PC-3 (cell line): ENCODE measurements at regions not wholly inside any gene's neighbourhood (a gene's known extent, or its start where the extent isn't known, plus 50 kb on each side); places are given as distances from the start of the nearest gene placed in this dataset.

Experiments
- ATAC-seq: fragments of 200-7000 bp; cut with Tn5 transposase; 2 replicates; pipeline ENCODE4 v1.9.1; 2020; ENCODE audit warnings: mild to moderate bottlenecking, moderate library complexity
- BruUV-seq: library from RNA; stranded (reverse); fragments of 400-500 nt; replicated peaks from 2 replicates; lab custom pipeline; 2021; lab: Mats Ljungman, UMichigan
- CTCF ChIA-PET: fragments of 300-600 bp; sonication (Branson Sonifier 250); formaldehyde crosslinking; loops from one replicate; lab custom pipeline; 2022; ENCODE audit warnings: antibody characterized with exemption; lab: Charles Lee
- POLR2A ChIA-PET: fragments of 300-600 bp; sonication (Branson Sonifier 250); formaldehyde crosslinking; loops from one replicate; lab custom pipeline; 2022; ENCODE audit warnings: antibody characterized with exemption; ENCODE audit not compliant: unreplicated experiment; lab: Charles Lee
- DNase-seq: peaks from one replicate; pipeline ENCODE4 v3.0.0-alpha.2; 2015
- H2AFZ ChIP-seq: fragments of 300-600 bp; sonication (generic); 2 replicates; pipeline ENCODE4 v1.6.0; 2016; ENCODE audit warnings: antibody characterized with exemption, low read length
- H3F3A ChIP-seq: fragments of 300-600 bp; sonication (generic); one replicate; pipeline ENCODE4 v1.6.0; 2017; ENCODE audit warnings: antibody characterized with exemption, low read length, control low read depth, mild to moderate bottlenecking; ENCODE audit not compliant: unreplicated experiment
- H3K27ac ChIP-seq: fragments of 300-600 bp; sonication (generic); 2 replicates; pipeline ENCODE4 v1.5.1; 2016; ENCODE audit warnings: mild to moderate bottlenecking, low read length
- H3K27me3 ChIP-seq: fragments of 300-600 bp; sonication (generic); 2 replicates; pipeline ENCODE4 v1.6.1; 2016; ENCODE audit warnings: low read length, mixed read lengths
- H3K36me3 ChIP-seq: fragments of 300-600 bp; sonication (generic); 2 replicates; pipeline ENCODE4 v1.6.1; 2016; ENCODE audit warnings: low read depth, mixed run types, low read length, mixed read lengths
- H3K4me1 ChIP-seq: fragments of 300-600 bp; sonication (generic); 2 replicates; pipeline ENCODE4 v1.5.1; 2016; ENCODE audit warnings: low read length; ENCODE audit not compliant: insufficient read depth
- H3K4me2 ChIP-seq: fragments of 300-600 bp; sonication (generic); 2 replicates; pipeline ENCODE4 v1.6.0; 2016; ENCODE audit warnings: low read length
- H3K4me3 ChIP-seq: fragments of 300-600 bp; sonication (generic); 2 replicates; pipeline ENCODE4 v1.5.1; 2016; ENCODE audit warnings: mild to moderate bottlenecking, low read length, mixed read lengths
- H3K79me2 ChIP-seq: fragments of 300-600 bp; sonication (generic); 2 replicates; pipeline ENCODE4 v1.6.1; 2017; ENCODE audit warnings: low read length, mixed read lengths
- H3K9ac ChIP-seq: fragments of 300-600 bp; sonication (generic); 2 replicates; pipeline ENCODE4 v1.6.0; 2016; ENCODE audit warnings: mild to moderate bottlenecking, low read length
- H3K9me2 ChIP-seq: fragments of 300-600 bp; sonication (generic); replicated peaks from 2 replicates; pipeline ENCODE4 v1.6.1; 2016; ENCODE audit warnings: mixed run types, low read length, mixed read lengths
- H3K9me3 ChIP-seq: fragments of 300-600 bp; sonication (generic); 2 replicates; pipeline ENCODE4 v1.6.1; 2016; ENCODE audit warnings: low read length, mixed read lengths
- H4K20me1 ChIP-seq: fragments of 300-600 bp; sonication (generic); 2 replicates; pipeline ENCODE4 v1.6.1; 2016; ENCODE audit warnings: low read length, mixed read lengths
- EZH2 ChIP-seq: fragments of 300-600 bp; sonication (generic); IDR thresholded peaks from one replicate; pipeline ENCODE4 v1.6.1; 2017; ENCODE audit warnings: antibody characterized with exemption, mild to moderate bottlenecking, low read length; ENCODE audit not compliant: unreplicated experiment
- EZH2phosphoT487 ChIP-seq: fragments of 300-600 bp; sonication (generic); IDR thresholded peaks from 2 replicates; pipeline ENCODE4 v1.6.1; 2018; ENCODE audit warnings: mild to moderate bottlenecking, antibody characterized with exemption, low read length, borderline replicate concordance
- intact Hi-C: fragments of 100-400 bp; cut with micrococcal nuclease; formaldehyde crosslinking; loops from 2 replicates; pipeline ENCODE4 v1.9.0; 2023
- TF ChIP-seq, protein P1 (sequence below): fragments of 300-600 bp; sonication (generic); conservative IDR thresholded peaks from 2 replicates; pipeline ENCODE4 v1.5.1; 2017; ENCODE audit warnings: antibody characterized with exemption, low read depth, mild to moderate bottlenecking, low read length

DNA sequence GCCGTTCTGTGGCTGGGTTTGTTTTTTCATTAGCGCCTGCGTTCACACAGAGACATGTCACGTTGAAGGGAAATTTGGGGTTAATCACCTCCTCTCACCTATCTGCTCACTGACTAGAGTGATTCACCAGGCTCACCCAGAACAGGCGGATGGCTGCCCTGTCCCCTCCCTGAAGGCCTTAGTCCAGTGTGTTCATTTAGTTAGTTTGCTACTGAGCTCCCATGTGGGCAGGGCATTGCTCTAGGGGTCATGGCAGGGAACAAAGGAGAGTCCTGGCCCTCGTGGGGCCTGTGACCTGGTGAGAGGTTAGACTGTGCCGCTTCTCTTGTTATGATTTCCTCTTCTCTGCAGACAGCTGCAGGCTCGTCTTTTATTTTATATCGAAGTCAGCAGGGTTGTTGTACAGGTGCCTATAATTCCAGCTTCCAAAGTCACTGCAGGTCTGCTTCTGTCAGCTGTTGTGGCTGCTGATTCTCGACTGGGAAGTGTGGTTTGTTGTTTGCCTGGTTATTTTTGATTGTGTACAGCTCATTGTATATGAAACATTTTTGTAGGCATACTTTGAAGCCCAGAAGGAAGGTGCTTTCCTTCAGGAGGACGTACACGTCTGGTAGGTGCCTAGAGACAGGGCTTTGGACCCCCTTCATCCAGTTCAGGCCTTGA, 73.4 kb upstream of the GSE1 start:
- ChIA-PET CTCF (no interaction called here), POLR2A (no interaction called here)
- H3K9ac ChIP-seq: no peak overlapping the region
- no peak overlapping the region for H3K27ac ChIP-seq
- no peaks in the 10 kb centered on the region for H3F3A ChIP-seq
- no TSS peak for BruUV-seq
- H3K9me2 ChIP-seq: no peaks in the 10 kb centered on the region
- no peaks in the 10 kb centered on the region for H3K9me3 ChIP-seq
- DNase-seq (no peak), ATAC-seq (no peak)
- H3K36me3 ChIP-seq: no peaks in the 10 kb centered on the region
- H3K79me2 ChIP-seq: no peaks in the 10 kb centered on the region
- no peaks in the 10 kb centered on the region for H3K4me1 ChIP-seq
- no peak overlapping the region for H3K4me3 ChIP-seq
- TF ChIP-seq, protein P1, sequence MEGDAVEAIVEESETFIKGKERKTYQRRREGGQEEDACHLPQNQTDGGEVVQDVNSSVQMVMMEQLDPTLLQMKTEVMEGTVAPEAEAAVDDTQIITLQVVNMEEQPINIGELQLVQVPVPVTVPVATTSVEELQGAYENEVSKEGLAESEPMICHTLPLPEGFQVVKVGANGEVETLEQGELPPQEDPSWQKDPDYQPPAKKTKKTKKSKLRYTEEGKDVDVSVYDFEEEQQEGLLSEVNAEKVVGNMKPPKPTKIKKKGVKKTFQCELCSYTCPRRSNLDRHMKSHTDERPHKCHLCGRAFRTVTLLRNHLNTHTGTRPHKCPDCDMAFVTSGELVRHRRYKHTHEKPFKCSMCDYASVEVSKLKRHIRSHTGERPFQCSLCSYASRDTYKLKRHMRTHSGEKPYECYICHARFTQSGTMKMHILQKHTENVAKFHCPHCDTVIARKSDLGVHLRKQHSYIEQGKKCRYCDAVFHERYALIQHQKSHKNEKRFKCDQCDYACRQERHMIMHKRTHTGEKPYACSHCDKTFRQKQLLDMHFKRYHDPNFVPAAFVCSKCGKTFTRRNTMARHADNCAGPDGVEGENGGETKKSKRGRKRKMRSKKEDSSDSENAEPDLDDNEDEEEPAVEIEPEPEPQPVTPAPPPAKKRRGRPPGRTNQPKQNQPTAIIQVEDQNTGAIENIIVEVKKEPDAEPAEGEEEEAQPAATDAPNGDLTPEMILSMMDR: no peak
- TF ChIP-seq EZH2phosphoT487: no peak
- no peaks in the 10 kb centered on the region for H3K27me3 ChIP-seq
- H2AFZ ChIP-seq: no peak overlapping the region
- H3K4me2 ChIP-seq: no peak overlapping the region
- no peaks in the 10 kb centered on the region for H4K20me1 ChIP-seq
- intact Hi-C loops: no loop called here

DNA sequence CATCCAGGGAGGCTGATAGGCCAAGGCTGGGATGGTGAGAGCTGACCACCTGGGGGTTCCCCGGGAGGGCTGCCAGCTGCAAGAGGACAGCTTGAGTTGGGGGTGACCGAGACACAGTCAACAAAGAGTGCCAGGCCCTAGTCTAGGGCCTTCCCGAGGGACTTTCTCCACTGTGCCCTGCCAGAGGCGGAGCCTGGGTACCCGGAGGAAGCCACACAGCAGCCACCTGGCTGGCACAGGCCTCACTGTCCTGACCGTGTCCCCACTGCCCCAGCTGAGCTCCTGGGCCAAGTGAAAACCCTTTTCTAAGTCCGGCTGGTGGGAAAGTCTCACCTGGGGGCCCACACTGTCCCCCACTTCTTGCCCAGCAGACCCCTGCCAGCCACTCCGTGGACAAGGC, 71.9 kb upstream of the GSE1 start:
- H4K20me1 ChIP-seq: no peaks in the 10 kb centered on the region

DNA sequence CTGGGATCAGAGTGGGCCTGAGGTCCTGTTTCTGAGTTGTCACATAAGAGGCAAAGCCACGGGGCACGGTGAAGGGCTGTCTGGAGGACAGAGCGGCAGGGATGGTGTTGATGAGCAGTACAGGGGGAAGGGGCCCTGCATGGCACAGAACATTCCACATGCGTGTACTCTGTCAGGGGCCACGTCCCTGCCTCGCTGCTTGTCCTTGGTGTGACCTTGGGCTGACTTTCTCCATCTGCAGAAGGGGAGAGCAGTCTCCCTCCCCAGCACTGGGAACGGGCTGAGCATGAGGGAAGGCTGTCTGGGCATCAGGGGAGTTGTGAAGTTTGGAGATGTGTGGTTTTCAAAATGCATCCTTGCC, 71.5 kb upstream of the GSE1 start:
- CTCF ChIA-PET: no interaction called here
- H4K20me1 ChIP-seq: no peaks in the 10 kb centered on the region

More for the DNA sequence above, 71.9 kb upstream of the GSE1 start:
- TF ChIP-seq EZH2phosphoT487 (no peak), EZH2 (no peak)
- TF ChIP-seq, protein P1: no peak
- Histone ChIP-seq H3K27me3 (no peaks in the 10 kb centered on the region), H2AFZ (no peak overlapping the region), H3K4me1 (no peaks in the 10 kb centered on the region), H3K4me3 (no peak overlapping the region), H3K4me2 (no peak overlapping the region), H3F3A (no peaks in the 10 kb centered on the region), H3K27ac (no peak overlapping the region), H3K9me2 (no peaks in the 10 kb centered on the region), H3K36me3 (no peaks in the 10 kb centered on the region), H3K9me3 (no peaks in the 10 kb centered on the region), H3K79me2 (no peaks in the 10 kb centered on the region), H3K9ac (no peak overlapping the region)
- CTCF ChIA-PET: no interaction called here
- intact Hi-C loops: no loop called here
- ATAC-seq: no peak
- no peak for DNase-seq
- POLR2A ChIA-PET: no interaction called here
- BruUV-seq: no TSS peak

More for the DNA sequence above, 71.5 kb upstream of the GSE1 start:
- Histone ChIP-seq H3K27me3 (no peaks in the 10 kb centered on the region), H3K36me3 (no peaks in the 10 kb centered on the region), H3K4me1 (no peaks in the 10 kb centered on the region), H3K4me2 (no peak overlapping the region), H2AFZ (no peak overlapping the region), H3K9ac (no peak overlapping the region), H3K4me3 (no peak overlapping the region), H3F3A (no peaks in the 10 kb centered on the region), H3K9me3 (no peaks in the 10 kb centered on the region), H3K9me2 (no peaks in the 10 kb centered on the region), H3K27ac (no peak overlapping the region), H3K79me2 (no peaks in the 10 kb centered on the region)
- no peak for TF ChIP-seq EZH2phosphoT487
- TF ChIP-seq EZH2: no peak
- TF ChIP-seq, protein P1: no peak
- intact Hi-C loops: no loop called here
- no peak for DNase-seq
- BruUV-seq: no TSS peak
- ATAC-seq: no peak
- POLR2A ChIA-PET: no interaction called here
